ENCODE measurements at regions not wholly inside any gene's neighbourhood (a gene's known extent, or its start where the extent isn't known, plus 50 kb on each side); places are given as distances from the start of the nearest gene placed in this dataset.

DNA sequence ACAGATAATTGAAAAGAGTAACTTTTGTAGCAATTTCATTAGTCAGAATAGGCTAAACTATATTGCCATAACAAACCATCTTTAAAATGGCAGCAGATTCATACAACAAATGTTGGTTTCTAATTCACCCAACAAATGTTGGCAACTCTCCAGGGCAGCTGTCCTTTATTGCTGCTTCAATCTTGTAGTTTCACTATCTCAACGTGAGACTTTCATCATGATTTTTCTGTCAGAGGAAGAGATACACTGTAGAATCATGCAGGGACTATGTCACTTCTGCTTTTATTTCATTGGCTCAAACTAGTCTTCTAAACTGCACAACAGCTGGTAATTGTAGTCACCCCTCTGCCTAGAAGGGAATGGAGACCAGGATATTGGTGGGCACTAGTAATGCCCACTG is 174.2 kb downstream of the TANC2 start:
- ATAC-seq (ENCODE audit: insufficient read depth, low FRiP score) (no peak), DNase-seq (peak; percentile 26 to 73 (median 68))
- peaks cover 0 to 10% (median 2%) of the 10 kb centered on the region in 5 donors for H3K4me1 ChIP-seq (ENCODE audit: control insufficient read depth in 5 of 5, insufficient read depth in 5 of 5, low read length in 5 of 5)
- no peak overlapping the region for H3K9ac ChIP-seq (ENCODE audit: insufficient read depth in 1 of 2, low read length in 2 of 2)
- no peak overlapping the region for H3K27ac ChIP-seq (ENCODE audit: low read depth in 1 of 2, low read length in 1 of 2)
- TF ChIP-seq, protein P1, sequence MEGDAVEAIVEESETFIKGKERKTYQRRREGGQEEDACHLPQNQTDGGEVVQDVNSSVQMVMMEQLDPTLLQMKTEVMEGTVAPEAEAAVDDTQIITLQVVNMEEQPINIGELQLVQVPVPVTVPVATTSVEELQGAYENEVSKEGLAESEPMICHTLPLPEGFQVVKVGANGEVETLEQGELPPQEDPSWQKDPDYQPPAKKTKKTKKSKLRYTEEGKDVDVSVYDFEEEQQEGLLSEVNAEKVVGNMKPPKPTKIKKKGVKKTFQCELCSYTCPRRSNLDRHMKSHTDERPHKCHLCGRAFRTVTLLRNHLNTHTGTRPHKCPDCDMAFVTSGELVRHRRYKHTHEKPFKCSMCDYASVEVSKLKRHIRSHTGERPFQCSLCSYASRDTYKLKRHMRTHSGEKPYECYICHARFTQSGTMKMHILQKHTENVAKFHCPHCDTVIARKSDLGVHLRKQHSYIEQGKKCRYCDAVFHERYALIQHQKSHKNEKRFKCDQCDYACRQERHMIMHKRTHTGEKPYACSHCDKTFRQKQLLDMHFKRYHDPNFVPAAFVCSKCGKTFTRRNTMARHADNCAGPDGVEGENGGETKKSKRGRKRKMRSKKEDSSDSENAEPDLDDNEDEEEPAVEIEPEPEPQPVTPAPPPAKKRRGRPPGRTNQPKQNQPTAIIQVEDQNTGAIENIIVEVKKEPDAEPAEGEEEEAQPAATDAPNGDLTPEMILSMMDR (IDR thresholded peaks at IDR 0.05; ENCODE audit: control extremely low read depth, extremely low read depth): no peak
- 3 to 22% methylated on average over 1 of the region's 1 CpG for WGBS, 2 donors
- no peaks in the 10 kb centered on the region for H3K36me3 ChIP-seq (ENCODE audit: control insufficient read depth in 4 of 4, insufficient read depth in 4 of 4, low read length in 4 of 4)
- no peaks in the 10 kb centered on the region for H3K9me3 ChIP-seq (ENCODE audit: control insufficient read depth in 4 of 4, insufficient read depth in 3 of 4, low read length in 3 of 4)
- no peak overlapping the region for H3K4me3 ChIP-seq
- H3K27me3 ChIP-seq (ENCODE audit: control insufficient read depth in 3 of 3, insufficient read depth in 3 of 3, low read length in 2 of 3): no peaks in the 10 kb centered on the region

DNA sequence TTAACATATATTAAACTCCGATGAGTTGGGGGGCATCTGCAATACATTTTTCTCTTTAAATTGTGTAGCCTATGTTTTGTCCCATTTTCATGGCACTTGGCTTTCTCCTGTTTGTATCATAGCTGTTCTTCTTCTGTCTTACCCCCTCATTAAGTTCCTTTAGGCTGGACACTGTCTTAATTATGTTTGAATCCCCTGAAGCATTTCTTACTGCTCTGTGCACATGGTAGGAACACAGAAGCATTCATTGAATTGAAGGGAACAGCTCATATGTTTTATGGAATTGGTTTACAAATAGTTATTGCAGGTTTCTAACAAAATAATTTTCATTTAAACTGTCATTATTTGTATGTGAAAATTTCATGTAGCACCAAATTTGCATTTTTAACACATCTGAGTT is 176.8 kb downstream of the TANC2 start:
- TF ChIP-seq, protein P1 (IDR thresholded peaks at IDR 0.05; ENCODE audit: control extremely low read depth, extremely low read depth): no peak

DNA sequence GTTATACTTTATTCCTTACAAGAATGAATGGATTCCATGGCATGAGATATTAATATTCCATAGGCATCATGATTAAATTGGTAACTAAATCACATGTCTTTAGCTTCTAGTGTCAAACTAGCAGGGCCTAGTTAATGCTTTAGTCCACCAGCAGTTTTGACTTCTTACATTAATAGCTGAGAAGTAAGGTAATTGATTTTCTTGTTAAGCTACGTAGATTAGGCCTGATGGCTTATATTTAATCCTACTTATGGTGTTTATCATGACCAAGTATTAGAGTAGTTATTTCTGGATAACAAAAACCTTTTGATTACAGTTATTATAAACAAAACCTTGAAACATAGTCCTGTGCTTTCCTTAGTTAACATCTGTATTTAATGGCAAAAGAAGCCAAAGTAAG is 184.5 kb downstream of the TANC2 start:
- 76% methylated on average over 1 of the region's 1 CpG for WGBS, 2 donors

More for the DNA sequence above, 176.8 kb downstream of the TANC2 start:
- no peak for ATAC-seq (ENCODE audit: insufficient read depth, low FRiP score)
- WGBS, 2 donors: 96 to 100% methylated on average over 1 of the region's 1 CpG
- Histone ChIP-seq H3K4me3 (no peak overlapping the region), H3K4me1 (ENCODE audit: control insufficient read depth in 5 of 5, insufficient read depth in 5 of 5, low read length in 5 of 5) (peaks cover 0 to 8% (median 2%) of the 10 kb centered on the region in 5 donors), H3K27ac (ENCODE audit: low read depth in 1 of 2, low read length in 1 of 2) (no peak overlapping the region), H3K9me3 (ENCODE audit: control insufficient read depth in 4 of 4, insufficient read depth in 3 of 4, low read length in 3 of 4) (no peaks in the 10 kb centered on the region), H3K9ac (ENCODE audit: insufficient read depth in 1 of 2, low read length in 2 of 2) (no peak overlapping the region), H3K27me3 (ENCODE audit: control insufficient read depth in 3 of 3, insufficient read depth in 3 of 3, low read length in 2 of 3) (no peaks in the 10 kb centered on the region), H3K36me3 (ENCODE audit: control insufficient read depth in 4 of 4, insufficient read depth in 4 of 4, low read length in 4 of 4) (no peaks in the 10 kb centered on the region)
- DNase-seq: no peak

More for the DNA sequence above, 184.5 kb downstream of the TANC2 start:
- H3K4me1 ChIP-seq (ENCODE audit: control insufficient read depth in 5 of 5, insufficient read depth in 5 of 5, low read length in 5 of 5): peaks cover 0 to 29% (median 12%) of the 10 kb centered on the region in 5 donors
- no peak for ATAC-seq (ENCODE audit: insufficient read depth, low FRiP score)
- DNase-seq: no peak
- TF ChIP-seq, protein P1 (IDR thresholded peaks at IDR 0.05; ENCODE audit: control extremely low read depth, extremely low read depth): no peak
- no peaks in the 10 kb centered on the region for H3K27me3 ChIP-seq (ENCODE audit: control insufficient read depth in 3 of 3, insufficient read depth in 3 of 3, low read length in 2 of 3)
- H3K4me3 ChIP-seq: no peak overlapping the region
- no peaks in the 10 kb centered on the region for H3K9me3 ChIP-seq (ENCODE audit: control insufficient read depth in 4 of 4, insufficient read depth in 3 of 4, low read length in 3 of 4)
- no peaks in the 10 kb centered on the region for H3K36me3 ChIP-seq (ENCODE audit: control insufficient read depth in 4 of 4, insufficient read depth in 4 of 4, low read length in 4 of 4)
- peak overlapping the region in 1 of 2 donors; percentile 73 for H3K9ac ChIP-seq (ENCODE audit: insufficient read depth in 1 of 2, low read length in 2 of 2)
- no peak overlapping the region for H3K27ac ChIP-seq (ENCODE audit: low read depth in 1 of 2, low read length in 1 of 2)
